ENCODE measurements at regions not wholly inside any gene's neighbourhood (a gene's known extent, or its start where the extent isn't known, plus 50 kb on each side); places are given as distances from the start of the nearest gene placed in this dataset.

DNA sequence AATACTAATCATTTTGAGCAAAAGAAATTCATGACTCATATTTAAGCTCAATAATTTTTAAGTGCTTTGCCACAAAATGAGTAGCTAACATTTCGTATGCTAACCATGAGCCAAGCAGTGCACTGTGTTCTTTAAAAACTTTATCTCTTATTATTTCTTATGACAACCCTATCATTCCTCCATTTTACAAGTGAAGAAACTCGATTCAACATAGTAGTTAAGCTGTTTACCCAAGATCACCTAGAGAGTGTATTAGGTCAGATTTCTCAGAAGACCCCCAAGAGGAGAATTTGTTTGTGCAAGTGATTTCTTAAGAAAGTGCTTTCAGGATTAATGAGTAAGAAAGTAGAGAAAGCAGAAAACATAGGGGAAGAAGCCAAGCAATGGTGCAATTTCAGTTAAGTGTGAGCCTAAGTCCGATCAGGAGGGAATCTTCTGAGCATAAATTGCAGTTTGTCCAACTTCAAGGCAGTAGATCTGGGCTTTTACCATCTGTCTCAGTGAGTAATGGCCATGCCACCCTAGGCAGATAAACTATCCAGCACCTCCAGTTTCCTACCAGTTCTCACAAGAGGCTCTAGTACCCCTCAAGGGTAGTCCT, 202.7 kb downstream of the SCG2 start:
- DNase-seq: no peak

DNA sequence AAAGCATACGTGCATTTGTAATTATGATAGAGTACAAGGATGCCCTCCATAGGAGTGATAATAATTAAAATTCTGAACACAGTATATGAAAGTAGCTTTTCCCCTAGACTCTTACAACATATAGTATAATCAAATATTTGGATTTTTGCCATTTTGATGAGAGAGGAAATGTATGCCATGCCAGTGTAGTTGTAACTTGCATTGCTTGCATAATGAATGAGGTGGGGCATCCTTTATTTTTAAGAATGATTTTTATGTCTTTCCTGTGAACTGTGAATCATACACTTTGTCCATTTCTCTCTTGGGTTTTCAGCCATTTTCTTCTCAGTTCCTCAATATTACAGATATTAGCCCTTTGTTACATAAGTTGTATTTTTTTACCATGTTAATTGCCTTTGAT, 197.5 kb downstream of the SCG2 start:
- DNase-seq: no peak

DNA sequence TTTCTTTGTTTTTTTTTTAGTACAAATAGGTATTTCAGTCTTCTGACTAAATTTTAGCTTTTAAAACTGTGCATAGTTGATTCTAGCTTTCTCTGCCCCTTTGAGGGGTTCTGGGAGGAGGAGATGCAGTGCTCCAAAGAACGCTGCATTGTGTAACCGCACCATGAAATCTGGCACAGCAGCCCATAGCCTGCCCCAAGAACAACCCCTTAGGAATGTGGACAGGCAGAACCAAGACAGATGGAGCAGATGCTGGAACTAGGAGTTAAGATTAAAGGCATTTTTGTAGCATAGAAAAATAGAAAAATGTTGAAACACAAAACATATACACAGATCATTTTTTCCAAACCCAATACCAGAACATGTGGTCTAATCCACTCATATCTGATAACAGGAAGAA, 187.5 kb downstream of the SCG2 start:
- no peak for DNase-seq

DNA sequence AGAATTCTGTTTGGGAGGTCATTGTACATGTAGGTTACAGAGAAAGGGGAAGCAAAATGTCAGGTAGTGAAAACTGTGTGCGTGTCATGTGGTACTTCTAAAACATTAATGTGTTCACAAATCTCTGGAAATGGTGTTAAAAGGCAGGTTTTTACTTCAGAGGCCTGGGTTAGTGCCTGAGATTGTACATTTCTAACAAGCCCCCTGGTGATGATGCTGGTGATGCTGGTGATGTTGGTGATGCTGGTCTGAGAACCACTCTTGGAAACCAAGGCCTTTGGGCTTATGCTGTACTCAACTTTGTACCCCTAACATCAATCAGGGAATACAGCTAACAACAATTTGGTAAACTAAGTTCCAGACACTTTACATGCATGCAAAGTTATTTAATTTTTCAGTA, 187.1 kb downstream of the SCG2 start:
- no peak for DNase-seq

DNA sequence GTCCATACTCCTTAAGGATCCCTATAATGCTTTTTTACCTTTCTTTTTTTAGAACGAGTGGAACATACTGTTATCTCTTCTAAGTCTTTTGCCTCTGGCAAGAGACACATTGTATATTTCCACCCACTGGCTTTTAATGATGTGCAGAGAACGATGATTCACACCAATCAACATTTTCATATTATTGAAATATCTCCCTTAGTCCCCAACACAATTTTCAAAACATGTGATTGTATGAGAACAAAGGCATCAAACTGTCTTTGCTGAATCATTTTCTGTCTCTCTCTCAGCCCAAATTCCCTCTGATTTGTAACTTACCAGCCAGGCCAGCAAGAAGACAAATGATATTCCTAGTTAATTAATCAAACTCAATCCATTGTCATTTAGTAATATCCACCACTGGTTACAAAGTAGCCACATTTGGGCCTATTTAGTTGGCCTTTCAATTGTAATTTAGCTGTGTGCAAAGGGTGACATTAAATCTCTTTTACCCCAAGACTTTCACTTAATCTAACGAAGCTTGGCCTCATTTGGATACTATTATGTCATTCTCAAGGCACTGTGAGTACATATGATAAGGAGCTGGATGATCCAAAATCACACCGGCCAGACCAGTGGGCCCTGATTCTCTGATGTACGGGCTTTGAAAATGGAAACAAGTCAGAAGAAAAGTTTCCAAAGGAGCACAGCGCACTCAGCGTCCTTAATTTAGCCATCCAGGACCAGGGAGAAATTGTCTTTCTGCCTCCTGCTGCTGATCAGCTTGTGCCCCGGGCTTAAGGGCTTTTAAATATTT, 185.1 kb downstream of the SCG2 start:
- DNase-seq: no peak

DNA sequence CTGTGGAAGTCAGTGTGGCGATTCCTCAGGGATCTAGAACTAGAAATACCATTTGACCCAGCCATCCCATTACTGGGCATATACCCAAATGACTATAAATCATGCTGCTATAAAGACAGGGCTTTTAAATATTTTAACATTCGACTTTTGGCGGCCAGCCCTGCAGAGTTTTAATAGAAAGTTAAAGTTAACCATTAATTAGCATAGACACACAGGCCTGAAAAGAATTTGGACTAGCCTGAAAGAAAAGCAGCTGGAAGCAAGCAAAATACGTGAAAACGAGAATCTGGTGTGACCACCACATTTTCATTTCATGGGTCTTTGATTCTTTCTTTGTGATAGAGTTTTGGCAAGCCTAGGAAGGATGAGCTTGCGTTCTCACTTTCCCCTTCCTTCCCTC, 184.0 kb downstream of the SCG2 start:
- no peak for DNase-seq

DNA sequence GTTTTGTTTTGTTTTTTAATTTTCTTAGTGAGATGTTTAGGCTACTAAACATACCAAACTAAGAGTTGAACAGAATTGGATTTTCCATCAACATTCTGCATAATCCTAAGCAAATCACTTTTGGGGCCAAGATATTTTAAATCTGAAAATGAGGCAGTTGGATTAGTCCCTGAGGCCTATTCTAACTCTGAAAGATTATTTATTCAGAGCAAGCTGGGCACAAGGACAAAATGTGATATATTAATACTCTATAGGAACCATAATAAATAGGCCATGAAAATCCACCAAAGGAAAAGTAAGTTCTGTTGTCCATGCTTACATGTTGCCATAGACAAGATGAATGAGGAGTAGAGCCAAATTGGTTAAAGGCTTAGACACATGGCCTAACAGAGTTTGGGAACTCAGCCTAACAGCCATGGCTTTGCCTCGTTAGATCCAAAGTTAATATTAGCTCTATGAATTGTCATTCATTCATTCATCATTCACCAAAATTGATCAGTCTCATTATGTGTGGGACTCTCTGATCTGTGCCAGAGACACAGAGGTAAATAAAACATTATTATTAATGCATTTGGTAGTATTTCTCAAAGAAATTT, 183.5 kb downstream of the SCG2 start:
- no peak for DNase-seq

DNA sequence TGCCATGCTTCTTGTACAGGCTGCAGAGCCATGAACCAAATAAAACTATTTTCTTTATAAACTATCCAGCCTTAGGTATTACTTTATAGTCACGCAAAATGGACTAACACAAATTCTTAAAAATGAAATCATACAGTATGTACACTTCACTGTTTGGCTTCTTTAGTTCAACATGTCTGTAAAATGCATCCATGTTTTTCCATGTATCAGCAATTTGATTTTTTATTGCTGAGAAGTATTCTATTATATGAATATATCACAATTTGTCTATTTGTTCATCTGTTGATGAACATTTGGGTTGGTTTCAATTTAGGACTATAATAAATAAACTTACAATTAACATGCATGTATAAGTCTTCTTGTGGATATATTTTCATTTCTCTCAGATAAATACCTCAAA, 182.1 kb downstream of the SCG2 start:
- no peak for DNase-seq

DNA sequence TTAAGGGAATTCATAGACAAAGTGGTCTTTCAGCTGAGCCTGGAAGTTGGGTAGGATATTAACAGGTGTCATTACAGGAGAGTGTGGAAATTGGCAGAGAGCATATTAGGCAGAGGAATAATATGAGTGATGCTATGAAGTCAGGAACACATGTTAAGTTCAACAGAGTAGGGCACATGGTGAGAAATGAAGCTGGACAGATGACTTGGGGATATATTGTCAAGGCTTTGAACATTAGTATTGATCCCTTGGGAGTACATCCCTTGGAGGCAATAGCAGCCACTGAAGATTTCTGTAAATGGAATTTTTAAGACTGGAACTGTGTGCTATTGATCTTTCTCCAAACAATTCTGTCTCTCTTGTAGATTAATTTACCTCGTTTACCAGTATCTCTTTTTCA, 170.7 kb downstream of the SCG2 start:
- no peak for DNase-seq

DNA sequence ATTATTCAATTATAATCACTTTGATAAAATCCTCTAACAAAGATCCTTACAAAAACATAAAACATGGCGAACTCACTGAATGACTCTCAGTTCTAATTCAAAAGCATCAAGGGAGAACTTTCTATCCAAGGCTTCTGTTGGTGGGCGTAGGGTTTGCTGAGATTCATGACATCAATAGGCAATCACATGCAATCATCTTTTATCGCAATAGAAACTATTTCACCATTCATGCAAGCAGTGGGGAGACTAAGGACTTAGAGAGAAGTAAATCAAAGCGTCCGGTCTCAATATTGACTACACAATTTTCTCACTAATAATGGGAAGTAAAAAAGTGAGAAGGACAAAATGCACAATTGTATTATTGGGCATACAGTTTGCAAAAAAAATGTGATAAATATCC, 168.7 kb downstream of the SCG2 start:
- DNase-seq: no peak

DNA sequence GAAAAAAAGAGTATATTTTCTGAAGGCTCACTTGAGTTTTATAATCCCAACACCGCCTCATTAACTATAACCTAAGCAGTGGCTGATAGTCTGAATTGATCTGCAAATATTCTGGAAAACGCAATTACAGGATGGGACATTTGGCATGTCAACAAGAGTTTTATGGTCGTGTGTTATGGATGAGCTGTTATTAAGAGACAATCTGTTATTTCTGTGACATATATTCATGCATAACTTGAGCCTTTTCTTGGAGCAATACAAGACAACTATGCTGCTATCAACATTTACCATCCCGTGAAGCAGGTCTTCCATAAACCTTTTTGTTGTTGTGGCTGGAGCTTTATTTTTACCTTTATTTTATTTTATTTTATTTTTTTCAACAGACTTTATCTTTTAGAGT, 164.4 kb downstream of the SCG2 start:
- no peak for DNase-seq

DNA sequence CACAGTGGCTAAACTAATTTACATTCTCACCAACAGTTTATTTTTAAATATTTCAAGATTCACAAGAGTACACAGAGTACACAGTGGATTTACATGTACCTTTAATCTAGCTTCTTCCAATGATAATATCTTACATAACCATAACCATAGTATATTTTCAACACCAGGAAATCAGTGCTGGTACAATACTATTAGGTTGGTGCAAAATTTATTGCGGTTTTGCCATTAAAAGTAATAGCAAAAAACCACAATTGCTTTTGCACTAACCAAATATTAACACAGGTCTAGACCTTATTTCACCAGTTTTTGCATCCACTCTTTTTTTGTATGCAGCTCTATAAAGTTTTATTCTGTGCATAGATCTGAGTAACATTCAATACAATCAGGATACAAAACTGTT, 163.0 kb downstream of the SCG2 start:
- no peak for DNase-seq

DNA sequence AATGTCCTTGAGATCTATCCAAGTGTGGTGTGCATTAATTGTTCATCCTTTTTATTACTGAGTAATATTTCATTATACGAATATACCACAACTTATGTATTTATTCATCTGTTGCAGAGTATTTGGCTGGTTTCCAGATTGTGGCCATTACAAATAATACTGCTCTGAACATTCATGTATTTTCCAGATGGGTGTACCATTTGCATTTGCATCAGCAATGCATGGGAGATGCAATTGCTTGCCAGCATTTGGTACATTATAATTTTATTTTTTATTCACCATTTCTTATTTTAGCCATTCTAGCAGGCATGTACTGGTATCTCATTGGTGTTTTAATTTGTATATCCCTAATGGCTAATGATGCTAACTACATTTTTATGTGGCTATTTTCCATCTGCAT, 162.4 kb downstream of the SCG2 start:
- DNase-seq: no peak

DNA sequence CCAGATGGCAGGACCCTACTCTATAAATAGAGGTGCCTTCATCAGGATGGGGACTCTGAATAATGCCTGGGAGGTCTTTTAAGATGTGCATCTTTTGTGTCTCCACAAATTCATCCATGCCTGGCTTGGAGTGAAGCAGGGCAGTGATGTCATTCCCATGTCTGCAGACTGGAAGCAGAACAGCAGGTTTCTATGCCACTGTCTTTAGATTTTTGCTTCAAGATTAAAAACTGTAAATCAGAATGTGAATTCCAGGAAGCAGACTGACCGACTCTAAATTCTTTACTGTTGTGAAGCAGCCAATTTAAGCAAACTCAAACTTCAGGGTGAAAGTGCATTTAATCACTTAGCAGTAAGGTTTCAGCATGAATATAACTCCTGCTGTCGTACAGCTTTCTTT, 159.3 kb downstream of the SCG2 start:
- no peak for DNase-seq

DNA sequence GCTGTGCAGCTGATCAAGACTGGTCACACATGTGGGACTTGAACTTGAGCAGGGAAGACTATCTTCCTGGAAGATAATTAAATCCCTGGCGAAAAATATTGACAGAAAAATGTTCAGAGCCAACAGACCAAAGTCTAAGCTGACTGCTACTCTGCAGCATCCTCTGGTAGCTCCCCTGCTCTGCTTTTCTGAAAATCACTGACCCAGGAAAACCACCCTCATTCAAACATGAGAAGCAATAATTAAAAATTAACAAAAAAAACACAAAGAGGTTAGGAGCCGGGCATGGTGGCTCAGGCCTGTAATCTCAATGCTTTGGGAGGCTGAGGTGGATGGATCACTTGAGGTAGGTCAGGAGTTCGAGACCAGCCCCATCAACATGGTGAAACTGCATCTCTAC, 151.9 kb downstream of the SCG2 start:
- no peak for DNase-seq

DNA sequence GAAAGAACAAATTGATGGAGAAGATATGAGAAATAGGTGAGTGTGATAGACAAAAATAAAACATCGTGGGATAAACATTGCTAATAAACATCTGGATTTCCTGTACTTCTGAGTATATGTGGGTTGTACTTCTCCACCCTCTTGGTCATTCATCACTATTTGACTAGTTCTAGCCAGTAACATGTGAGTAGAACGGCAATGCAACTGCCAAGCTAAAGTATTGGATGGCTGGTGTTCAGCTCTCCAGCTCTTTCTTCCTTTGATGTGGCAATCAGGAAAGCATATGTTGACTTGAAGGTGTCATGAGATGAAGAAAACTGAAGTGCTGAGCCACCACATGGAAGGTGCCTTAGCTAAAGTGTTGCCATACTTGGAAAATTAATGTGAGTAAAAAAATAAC, 144.9 kb downstream of the SCG2 start:
- DNase-seq: no peak

DNA sequence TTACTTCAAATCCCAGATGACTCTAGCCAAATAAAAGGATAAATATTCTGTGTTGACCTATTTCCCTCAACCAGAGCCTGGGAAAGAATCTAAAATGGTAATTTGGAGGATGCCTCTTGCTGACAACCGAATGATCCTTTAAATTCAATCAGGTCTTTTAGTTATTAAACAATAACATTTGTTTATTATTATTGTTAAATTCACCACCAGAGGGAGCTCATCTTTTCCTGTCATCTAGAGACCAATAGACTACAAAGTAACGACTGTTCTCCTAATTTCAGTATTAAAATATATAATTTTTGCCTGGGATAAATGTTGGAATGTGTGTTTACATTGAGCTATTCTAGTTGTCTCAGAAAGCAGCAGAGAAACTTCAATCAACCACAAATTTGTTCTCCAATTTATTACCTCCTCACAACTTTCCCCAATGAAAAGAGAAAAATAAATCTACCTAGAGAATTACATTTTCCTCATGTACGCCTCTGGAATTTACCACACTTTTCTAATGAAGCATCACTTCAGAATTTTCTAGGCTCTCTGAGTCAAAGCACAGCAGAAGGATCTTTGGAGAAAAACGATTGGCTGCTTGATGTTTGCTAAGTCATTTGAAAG, 142.7 kb downstream of the SCG2 start:
- no peak for DNase-seq

DNA sequence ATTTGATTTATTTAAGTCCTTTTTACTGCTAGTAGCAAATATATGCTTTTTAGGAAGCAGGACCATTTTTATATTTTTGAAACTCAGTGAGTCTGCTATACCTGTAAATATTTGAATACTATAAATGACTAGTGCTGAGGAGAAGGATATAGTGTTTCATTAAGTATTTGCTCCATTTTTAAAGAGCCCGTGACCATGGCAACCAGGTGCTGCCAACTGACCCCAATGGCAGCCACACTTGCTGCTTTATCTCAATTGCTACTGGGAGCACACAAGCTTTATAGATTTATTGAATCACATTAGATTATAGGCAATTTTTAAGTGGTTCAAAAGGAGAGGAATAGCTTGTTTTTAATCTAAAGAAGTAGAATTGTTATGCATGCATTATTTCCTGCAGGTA, 142.0 kb downstream of the SCG2 start:
- no peak for DNase-seq

DNA sequence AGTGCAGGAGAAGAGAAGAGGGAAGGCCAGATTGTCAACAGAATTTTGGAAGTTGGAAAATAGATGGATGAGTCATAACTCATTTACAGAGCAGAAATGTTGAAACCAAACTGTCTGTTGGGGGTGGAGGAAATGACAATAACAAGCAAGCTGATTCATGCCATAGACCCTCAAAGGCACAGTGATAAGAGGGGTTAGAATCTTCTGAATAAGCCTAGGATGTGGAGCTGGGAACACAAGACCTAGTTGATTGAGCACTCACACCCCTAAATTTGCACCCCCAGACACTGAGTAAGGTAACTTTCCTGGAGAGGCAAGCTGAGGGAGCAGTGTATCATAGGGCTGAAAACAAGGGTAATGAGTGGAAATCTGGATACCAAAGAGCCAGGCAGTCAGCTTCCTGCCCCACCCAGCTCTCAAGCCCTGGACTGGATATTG, 141.4 kb downstream of the SCG2 start:
- no peak for DNase-seq

DNA sequence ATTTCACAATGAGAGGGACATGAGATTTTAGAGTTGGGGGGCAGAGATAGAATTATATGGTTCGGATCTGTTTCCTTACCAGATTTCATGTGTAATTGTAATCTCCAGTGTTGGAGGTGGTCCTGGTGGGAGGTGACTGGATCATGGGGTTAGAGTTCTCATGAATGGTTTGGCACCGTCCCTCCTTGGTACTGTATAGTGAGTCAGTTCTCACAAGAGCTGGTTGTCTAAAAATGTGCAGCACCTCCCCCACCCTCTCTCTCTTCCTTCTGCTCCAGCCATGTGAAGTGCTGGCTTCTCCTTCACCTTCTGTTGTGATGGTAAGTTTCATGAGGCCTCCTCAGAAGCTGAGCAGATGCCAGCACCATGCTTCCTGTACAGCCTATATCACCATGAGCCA, 138.1 kb downstream of the SCG2 start:
- DNase-seq: no peak

DNA sequence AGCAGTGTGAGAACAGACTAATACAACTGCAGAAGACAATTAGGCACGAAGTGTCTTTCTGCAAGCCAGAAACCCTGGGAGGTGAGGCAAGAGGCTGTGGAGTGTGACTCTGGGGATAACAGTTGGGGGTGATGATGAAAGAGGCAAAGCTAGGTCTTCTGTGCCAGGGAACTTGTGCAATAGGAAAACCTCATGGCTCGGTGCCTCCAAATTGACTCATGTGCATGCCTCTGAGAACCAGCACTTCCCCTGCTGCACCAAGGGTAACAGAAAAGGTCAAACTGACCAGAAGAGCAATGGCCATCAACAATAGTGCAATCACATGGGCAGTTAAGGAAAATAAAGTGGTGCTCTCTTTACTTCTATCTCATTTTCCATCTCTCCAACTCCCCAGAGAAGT, 136.4 kb downstream of the SCG2 start:
- no peak for DNase-seq

DNA sequence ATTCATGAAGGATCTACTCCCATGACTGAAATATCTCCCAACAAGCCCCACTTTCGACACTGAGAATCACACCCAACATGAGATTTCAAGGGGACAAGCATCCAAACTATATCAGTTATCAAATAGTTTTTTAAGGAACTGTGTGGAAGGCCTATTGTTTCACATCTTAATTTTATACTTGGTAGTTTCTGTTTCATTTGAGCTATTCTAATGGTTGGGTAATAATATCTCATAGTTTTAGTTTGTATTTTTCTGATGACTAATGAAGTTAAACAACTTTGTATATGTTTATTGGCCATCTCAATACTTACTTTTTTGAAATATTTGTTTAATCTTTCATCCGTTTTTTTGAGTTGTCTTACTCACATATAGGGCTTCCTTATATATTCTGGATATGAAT, 135.0 kb downstream of the SCG2 start:
- no peak for DNase-seq

DNA sequence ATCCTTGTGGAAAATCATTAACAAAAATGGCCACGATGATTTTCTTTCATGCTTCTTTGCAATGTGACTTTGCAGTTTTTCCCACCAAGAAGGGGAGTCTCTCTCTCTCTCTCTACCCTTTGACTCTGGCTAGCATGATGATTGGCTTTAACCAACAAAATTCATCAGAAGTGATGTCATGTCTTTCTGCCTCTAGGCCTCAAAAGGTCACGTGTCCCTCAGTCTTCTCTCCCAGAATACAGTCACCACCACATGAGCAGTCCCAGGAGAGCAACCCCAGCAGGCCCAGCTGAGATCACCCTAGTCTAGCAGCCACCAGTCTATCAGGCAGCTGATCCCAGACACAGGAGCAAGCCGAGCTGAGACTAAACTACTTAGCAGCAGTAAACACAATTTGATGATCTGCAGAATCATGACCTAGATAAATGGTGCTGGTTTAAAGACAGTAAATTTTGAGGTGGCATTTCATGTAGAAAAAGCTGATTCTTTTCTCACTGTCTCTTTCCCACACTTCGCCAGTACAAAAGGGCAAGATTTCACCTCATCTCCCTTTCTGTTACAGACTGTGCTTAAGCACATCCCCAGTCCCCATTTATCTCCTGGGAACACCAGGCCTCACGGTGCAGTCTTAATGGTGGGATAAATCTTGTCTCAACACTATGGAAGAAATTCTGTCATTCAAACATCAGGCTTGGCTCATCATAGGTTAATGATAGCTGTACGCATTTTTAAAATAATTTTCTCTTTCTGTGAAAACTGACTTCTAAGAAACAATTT, 132.7 kb downstream of the SCG2 start:
- DNase-seq: no peak
